ENCODE measurements at regions not wholly inside any gene's neighbourhood (a gene's known extent, or its start where the extent isn't known, plus 50 kb on each side); places are given as distances from the start of the nearest gene placed in this dataset.

GRCh38 chr6:144418959-144419545, 133.9 kb downstream of the UTRN start:
- TF ChIP-seq CTCF (IDR thresholded peaks at IDR 0.05; ENCODE audit: low read depth, low read length, missing input control) (no peak), EGR1 (IDR thresholded peaks at IDR 0.05; ENCODE audit: low read depth in 2 of 2) (no peak), ZBTB33 (IDR thresholded peaks at IDR 0.05) (no peak), GABPA (IDR thresholded peaks at IDR 0.05 in 1 of 2, conservative IDR thresholded peaks at IDR 0.05 in 1 of 2) (no peak), TAF1 (conservative IDR thresholded peaks at IDR 0.05) (no peak), SP1 (IDR thresholded peaks at IDR 0.05) (no peak)

All from liver (tissue), 3 donors.